Activated naive CD8-positive, alpha-beta T cell treated with anti-CD3 and anti-CD28 coated beads, Interleukin-2, amount 10 ng/mL, durations not matched to agents 7 days and 5 days (primary cell): ENCODE measurements at regions not wholly inside any gene's neighbourhood (a gene's known extent, or its start where the extent isn't known, plus 50 kb on each side); places are given as distances from the start of the nearest gene placed in this dataset.
"Not testable (repeated sequence)": the region's sequence is repeated elsewhere in the genome, so short reads cannot be mapped to it uniquely, and the experiment has no call there.

Experiments used
- ATAC-seq: fragments of 150-1000 bp; cut with Tn5 transposase; one replicate; pipeline ENCODE4 v1.10.0; 2021; ENCODE audit warnings: low read depth, moderate library complexity
- POLR2A ChIA-PET: fragments of 350-600 bp; sonication (Branson Sonifier 250); formaldehyde crosslinking; loops from one replicate; lab custom pipeline; 2021; ENCODE audit warnings: antibody characterized with exemption; lab: Charles Lee
- DNase-seq: peaks from one replicate; pipeline ENCODE4 v3.0.0; 2021
- H3K27ac Mint-ChIP-seq: one replicate; pipeline ENCODE4 v1.8.0; 2022; ENCODE audit warnings: mild to moderate bottlenecking, mixed read lengths
- H3K27me3 Mint-ChIP-seq: one replicate; pipeline ENCODE4 v1.8.0; 2022; ENCODE audit warnings: mild to moderate bottlenecking, moderate library complexity, mixed read lengths
- H3K36me3 Mint-ChIP-seq: one replicate; pipeline ENCODE4 v1.8.0; 2021; ENCODE audit warnings: mild to moderate bottlenecking, mixed read lengths
- H3K4me1 Mint-ChIP-seq: one replicate; pipeline ENCODE4 v1.8.0; 2021; ENCODE audit warnings: mixed read lengths
- H3K4me3 Mint-ChIP-seq: one replicate; pipeline ENCODE4 v1.8.0; 2022; ENCODE audit warnings: mild to moderate bottlenecking, moderate library complexity, mixed read lengths
- H3K9me3 Mint-ChIP-seq: one replicate; pipeline ENCODE4 v1.8.0; 2021; ENCODE audit warnings: mixed read lengths

- Mint-ChIP-seq H3K27ac (no peak overlapping the region), H3K4me1 (no peaks in the 10 kb centered on the region), H3K9me3 (no peaks in the 10 kb centered on the region), H3K36me3 (no peaks in the 10 kb centered on the region), H3K4me3 (no peak overlapping the region), H3K27me3 (peaks cover 3% of the 10 kb centered on the region)
- no peak for ATAC-seq
- no peak for DNase-seq
- POLR2A ChIA-PET = no interaction called here
Observed at GRCh38 chr1:30535595-30536325, 187.6 kb downstream of the MATN1 start.

DNA sequence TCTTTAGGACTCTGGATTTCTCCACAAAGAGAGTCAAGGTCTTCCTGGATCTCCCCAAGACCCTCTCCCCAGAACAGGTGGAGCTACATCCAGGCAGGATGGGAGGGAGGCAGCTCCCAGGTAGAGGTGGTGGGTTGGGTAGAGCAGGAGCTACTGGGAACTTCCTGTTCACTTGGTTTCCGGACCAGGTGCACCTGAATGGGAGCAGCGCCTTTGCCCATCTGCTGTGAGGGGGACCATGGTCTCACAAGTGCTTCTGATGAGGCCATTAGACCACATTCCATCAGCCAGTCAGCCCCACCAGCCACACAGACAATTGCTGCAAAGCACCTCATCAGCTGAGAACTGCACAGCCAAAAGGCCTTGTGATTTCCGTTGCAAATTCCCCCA lies 188.8 kb downstream of the MATN1 start:
- Mint-ChIP-seq H3K27me3 (peaks cover 3% of the 10 kb centered on the region), H3K36me3 (no peaks in the 10 kb centered on the region), H3K4me3 (no peak overlapping the region), H3K4me1 (no peaks in the 10 kb centered on the region), H3K9me3 (no peaks in the 10 kb centered on the region), H3K27ac (no peak overlapping the region)
- POLR2A ChIA-PET = no interaction called here
- ATAC-seq = no peak
- no peak for DNase-seq

GRCh38 chr1:30533796-30534550 lies 189.4 kb downstream of the MATN1 start:
- ATAC-seq = no peak

GRCh38 chr1:30533141-30533540 lies 190.2 kb downstream of the MATN1 start:
- no peak overlapping the region for H3K27ac Mint-ChIP-seq
- no peak overlapping the region for H3K4me3 Mint-ChIP-seq
- no peaks in the 10 kb centered on the region for H3K36me3 Mint-ChIP-seq
- POLR2A ChIA-PET = no interaction called here
- no peaks in the 10 kb centered on the region for H3K4me1 Mint-ChIP-seq
- ATAC-seq (no peak), DNase-seq (no peak)
- peaks cover 7% of the 10 kb centered on the region for H3K27me3 Mint-ChIP-seq
- no peaks in the 10 kb centered on the region for H3K9me3 Mint-ChIP-seq

More at GRCh38 chr1:30533796-30534550, 189.4 kb downstream of the MATN1 start:
- POLR2A ChIA-PET = no interaction called here
- Mint-ChIP-seq H3K27me3 (peaks cover 4% of the 10 kb centered on the region), H3K4me1 (no peaks in the 10 kb centered on the region), H3K27ac (no peak overlapping the region), H3K4me3 (no peak overlapping the region), H3K9me3 (no peaks in the 10 kb centered on the region), H3K36me3 (no peaks in the 10 kb centered on the region)
- DNase-seq = no peak

GRCh38 chr1:30532621-30533020 lies 190.8 kb downstream of the MATN1 start:
- no peaks in the 10 kb centered on the region for H3K9me3 Mint-ChIP-seq

GRCh38 chr1:30527511-30528140 lies 195.8 kb downstream of the MATN1 start:
- Mint-ChIP-seq H3K27ac (no peak overlapping the region), H3K4me1 (no peaks in the 10 kb centered on the region), H3K36me3 (no peaks in the 10 kb centered on the region), H3K9me3 (no peaks in the 10 kb centered on the region), H3K4me3 (no peak overlapping the region), H3K27me3 (peaks cover 13% of the 10 kb centered on the region)
- POLR2A ChIA-PET = no interaction called here
- ATAC-seq = no peak
- DNase-seq = no peak

More at GRCh38 chr1:30532621-30533020, 190.8 kb downstream of the MATN1 start:
- Mint-ChIP-seq H3K36me3 (no peaks in the 10 kb centered on the region), H3K4me1 (no peaks in the 10 kb centered on the region), H3K4me3 (no peak overlapping the region), H3K27me3 (peaks cover 7% of the 10 kb centered on the region), H3K27ac (no peak overlapping the region)
- DNase-seq = no peak
- no peak for ATAC-seq
- POLR2A ChIA-PET = no interaction called here

DNA sequence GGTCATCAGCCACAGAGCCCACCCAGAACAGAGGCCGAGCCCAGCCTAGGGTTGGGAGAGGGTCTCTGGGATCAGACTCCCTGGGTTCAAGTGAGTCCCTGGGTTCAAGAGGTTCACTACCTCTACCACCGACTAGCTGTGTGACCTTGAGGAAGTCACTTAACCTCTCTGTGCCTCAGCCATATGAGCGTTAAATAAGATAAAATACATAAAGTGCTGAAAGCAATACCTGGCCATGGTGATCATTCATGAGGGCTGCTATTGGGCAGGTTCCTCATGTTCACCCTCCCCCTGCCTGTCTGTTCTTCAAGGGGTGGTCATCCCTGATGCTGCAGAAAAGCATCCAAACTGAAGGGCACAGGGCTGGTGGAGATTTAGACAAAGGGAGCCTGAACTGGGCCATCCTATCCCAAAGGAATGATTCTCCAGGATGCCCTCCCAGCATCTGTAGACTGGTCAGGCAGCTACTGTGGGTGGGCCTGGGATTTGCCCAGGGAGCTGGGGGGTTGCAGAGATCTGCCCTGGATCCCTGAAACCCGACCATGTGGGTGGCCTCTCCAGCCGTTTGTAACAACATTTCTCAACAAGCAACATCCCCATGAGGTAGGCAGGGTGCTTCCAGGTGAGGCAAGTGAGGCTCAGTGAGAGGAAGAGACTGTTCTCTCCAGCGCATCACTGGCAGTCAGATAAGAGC lies 196.6 kb downstream of the MATN1 start:
- Mint-ChIP-seq H3K27ac (no peak overlapping the region), H3K27me3 (peaks cover 13% of the 10 kb centered on the region), H3K36me3 (no peaks in the 10 kb centered on the region), H3K4me1 (no peaks in the 10 kb centered on the region), H3K4me3 (no peak overlapping the region), H3K9me3 (no peaks in the 10 kb centered on the region)
- POLR2A ChIA-PET = no interaction called here
- DNase-seq (no peak), ATAC-seq (no peak)

DNA sequence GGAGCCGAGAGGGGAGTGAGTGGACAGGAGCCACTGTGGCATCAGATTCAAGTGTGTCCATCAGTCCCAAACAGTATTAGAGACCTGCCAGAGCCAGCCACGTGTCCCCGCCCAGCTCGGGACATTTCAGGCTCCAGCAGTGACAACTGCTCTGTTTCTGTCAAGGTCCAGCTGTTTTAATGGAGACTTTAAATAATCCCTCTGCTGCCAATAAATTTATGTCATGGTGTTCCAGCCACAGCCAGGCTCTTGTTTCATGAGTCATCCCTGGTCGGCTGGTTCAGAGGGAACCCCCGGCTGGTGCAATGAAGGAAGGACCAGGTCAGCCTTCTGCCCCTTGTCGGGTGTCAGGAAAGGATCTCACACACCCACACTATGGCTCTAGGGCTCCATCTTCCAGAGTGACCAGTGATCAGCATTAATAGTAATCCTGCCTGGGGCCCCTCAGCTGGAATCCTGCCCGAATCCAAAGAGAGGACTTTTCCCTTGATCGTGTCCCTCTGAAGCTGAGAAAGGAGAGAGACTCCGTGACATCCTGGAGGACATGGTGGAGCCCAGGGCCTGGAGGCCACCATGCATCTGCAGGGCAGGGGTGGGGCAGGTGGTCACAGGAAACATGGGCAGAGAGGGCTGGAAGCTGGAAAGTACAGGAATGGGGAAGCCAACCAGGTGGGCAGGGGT lies 197.3 kb downstream of the MATN1 start:
- POLR2A ChIA-PET = no interaction called here
- Mint-ChIP-seq H3K27me3 (peaks cover 16% of the 10 kb centered on the region), H3K27ac (no peak overlapping the region), H3K36me3 (no peaks in the 10 kb centered on the region), H3K9me3 (no peaks in the 10 kb centered on the region), H3K4me3 (no peak overlapping the region), H3K4me1 (no peaks in the 10 kb centered on the region)
- ATAC-seq (no peak), DNase-seq (no peak)

- ATAC-seq (no peak), DNase-seq (no peak)
- Mint-ChIP-seq H3K4me1 (no peaks in the 10 kb centered on the region), H3K27me3 (peaks cover 19% of the 10 kb centered on the region), H3K36me3 (no peaks in the 10 kb centered on the region), H3K27ac (no peak overlapping the region), H3K4me3 (no peak overlapping the region), H3K9me3 (no peaks in the 10 kb centered on the region)
- POLR2A ChIA-PET = no interaction called here
Observed at GRCh38 chr1:30525631-30525970, 197.8 kb downstream of the MATN1 start.

- H3K27ac Mint-ChIP-seq = no peak overlapping the region
- no peak for ATAC-seq
- H3K4me1 Mint-ChIP-seq = no peaks in the 10 kb centered on the region
- no peaks in the 10 kb centered on the region for H3K36me3 Mint-ChIP-seq
- DNase-seq = no peak
- POLR2A ChIA-PET = no interaction called here
- H3K9me3 Mint-ChIP-seq = no peaks in the 10 kb centered on the region
- peaks cover 20% of the 10 kb centered on the region for H3K27me3 Mint-ChIP-seq
- H3K4me3 Mint-ChIP-seq = no peak overlapping the region
Observed at GRCh38 chr1:30524840-30525617, 198.4 kb downstream of the MATN1 start.

GRCh38 chr1:30524025-30524555 lies 199.3 kb downstream of the MATN1 start:
- H3K4me1 Mint-ChIP-seq, H3K4me3 Mint-ChIP-seq, ATAC-seq, POLR2A ChIA-PET, H3K9me3 Mint-ChIP-seq, H3K27ac Mint-ChIP-seq, DNase-seq, H3K36me3 Mint-ChIP-seq: not testable (repeated sequence)
- H3K27me3 Mint-ChIP-seq = peaks cover 20% of the 10 kb centered on the region
